SH-SY5Y (cell line): ENCODE measurements at regions not wholly inside any gene's neighbourhood (a gene's known extent, or its start where the extent isn't known, plus 50 kb on each side); places are given as distances from the start of the nearest gene placed in this dataset.

Experiments used
- GATA2 ChIP-seq: IDR thresholded peaks from 2 replicates; pipeline ENCODE4 v1.6.1; 2011; ENCODE audit warnings: mild to moderate bottlenecking, low read depth, low read length
- GATA3 ChIP-seq: IDR thresholded peaks from 2 replicates; pipeline ENCODE4 v1.6.1; 2011; ENCODE audit warnings: low read depth, mild to moderate bottlenecking, low read length, moderate library complexity

- TF ChIP-seq GATA2 (no peak), GATA3 (no peak)
These were observed 179.0 kb downstream of the SHQ1 start for GRCh38 chr3:72669224-72669623.

- TF ChIP-seq GATA3, result no peak
- no peak for TF ChIP-seq GATA2
These were observed 181.8 kb downstream of the SHQ1 start for GRCh38 chr3:72666447-72666755.

- TF ChIP-seq GATA2 (peak; percentile 99), GATA3 (peak; percentile 99)
These were observed 182.4 kb downstream of the SHQ1 start for GRCh38 chr3:72665701-72666446.

- TF ChIP-seq GATA3 (no peak), GATA2 (no peak)
These were observed 183.1 kb downstream of the SHQ1 start for GRCh38 chr3:72665103-72665502.

GRCh38 chr3:72664184-72664975, 183.9 kb downstream of the SHQ1 start:
- TF ChIP-seq GATA3, result no peak
- TF ChIP-seq GATA2, result peak; percentile 26; the same call in 1 of the 2 replicates

GRCh38 chr3:72663429-72663828, 184.8 kb downstream of the SHQ1 start:
- TF ChIP-seq GATA2 (no peak), GATA3 (no peak)

GRCh38 chr3:72661115-72661457, 187.2 kb downstream of the SHQ1 start:
- TF ChIP-seq GATA2 (no peak), GATA3 (no peak)

GRCh38 chr3:72660270-72661114, 187.8 kb downstream of the SHQ1 start:
- TF ChIP-seq GATA2, result no peak
- TF ChIP-seq GATA3, result no peak

- TF ChIP-seq GATA3 (no peak), GATA2 (no peak)
These were observed 188.6 kb downstream of the SHQ1 start for GRCh38 chr3:72659596-72659995.

- TF ChIP-seq GATA3 (no peak), GATA2 (no peak)
These were observed 189.1 kb downstream of the SHQ1 start for GRCh38 chr3:72659188-72659587.

- no peak for TF ChIP-seq GATA2
- TF ChIP-seq GATA3, result no peak
These were observed 189.7 kb downstream of the SHQ1 start for GRCh38 chr3:72658466-72659100.

- TF ChIP-seq GATA3 (no peak), GATA2 (no peak)
These were observed 190.6 kb downstream of the SHQ1 start for GRCh38 chr3:72657666-72658065.

- TF ChIP-seq GATA3 (no peak), GATA2 (no peak)
These were observed 192.5 kb downstream of the SHQ1 start for GRCh38 chr3:72655723-72656122.

- TF ChIP-seq GATA3 (no peak), GATA2 (no peak)
These were observed 193.1 kb downstream of the SHQ1 start for GRCh38 chr3:72655131-72655551.
